Nephron (organoid): ENCODE measurements at regions not wholly inside any gene's neighbourhood (a gene's known extent, or its start where the extent isn't known, plus 50 kb on each side); places are given as distances from the start of the nearest gene placed in this dataset.

Experiments used
- H3K27ac Mint-ChIP-seq, 3 experiments: 2 replicates each; pipeline ENCODE4 v1.8.0; 2020; ENCODE audit warnings: mixed read lengths in 3 of 3, mild to moderate bottlenecking in 2 of 3, moderate library complexity in 1 of 3
- H3K27me3 Mint-ChIP-seq: 2 replicates; pipeline ENCODE4 v1.8.0; 2021; ENCODE audit warnings: low read depth, mild to moderate bottlenecking, moderate library complexity, mixed read lengths
- H3K36me3 Mint-ChIP-seq: 2 replicates; pipeline ENCODE4 v1.8.0; 2020; ENCODE audit warnings: low read depth, mixed read lengths
- H3K4me1 Mint-ChIP-seq: 2 replicates; pipeline ENCODE4 v1.8.0; 2020; ENCODE audit warnings: mixed read lengths
- H3K4me3 Mint-ChIP-seq, 3 experiments: 2 replicates each; pipeline ENCODE4 v1.8.0; 2020; ENCODE audit warnings: mild to moderate bottlenecking in 3 of 3, mixed read lengths in 3 of 3, moderate library complexity in 2 of 3
- H3K9me3 Mint-ChIP-seq: 2 replicates; pipeline ENCODE4 v1.8.0; 2020; ENCODE audit warnings: mixed read lengths
- CTCF ChIP-seq, 3 experiments: fragments of 200-600 bp; sonication (generic); IDR thresholded peaks; one replicate each; pipeline ENCODE4 v1.5.0; 2021; ENCODE audit warnings: antibody characterized with exemption in 3 of 3; ENCODE audit not compliant: unreplicated experiment in 3 of 3

GRCh38 chr11:111172321-111172862, 73.1 kb upstream of the POU2AF2 start:
- no peaks in the 10 kb centered on the region for H3K9me3 Mint-ChIP-seq
- no peak overlapping the region for H3K4me3 Mint-ChIP-seq
- H3K36me3 Mint-ChIP-seq, result no peaks in the 10 kb centered on the region
- no peak for TF ChIP-seq CTCF (IDR thresholded peaks at IDR 0.05; ENCODE audit: unreplicated experiment in 3 of 3)
- H3K27me3 Mint-ChIP-seq, result no peaks in the 10 kb centered on the region
- no peak overlapping the region for H3K27ac Mint-ChIP-seq
- peaks cover 4% of the 10 kb centered on the region for H3K4me1 Mint-ChIP-seq

- Mint-ChIP-seq H3K4me1 (peaks cover 4% of the 10 kb centered on the region), H3K27me3 (no peaks in the 10 kb centered on the region), H3K9me3 (no peaks in the 10 kb centered on the region), H3K4me3 (no peak overlapping the region), H3K36me3 (no peaks in the 10 kb centered on the region), H3K27ac (no peak overlapping the region)
- no peak for TF ChIP-seq CTCF (IDR thresholded peaks at IDR 0.05; ENCODE audit: unreplicated experiment in 3 of 3)
Observed at GRCh38 chr11:111170761-111171379, 74.7 kb upstream of the POU2AF2 start.

GRCh38 chr11:111169367-111169766, 76.2 kb upstream of the POU2AF2 start:
- H3K27me3 Mint-ChIP-seq, result peaks cover 3% of the 10 kb centered on the region

GRCh38 chr11:111168871-111169270, 76.7 kb upstream of the POU2AF2 start:
- Mint-ChIP-seq H3K27ac (no peak overlapping the region), H3K9me3 (no peaks in the 10 kb centered on the region), H3K36me3 (no peaks in the 10 kb centered on the region), H3K4me3 (no peak overlapping the region), H3K4me1 (peaks cover 4% of the 10 kb centered on the region), H3K27me3 (peaks cover 3% of the 10 kb centered on the region)
- TF ChIP-seq CTCF (IDR thresholded peaks at IDR 0.05; ENCODE audit: unreplicated experiment in 3 of 3), result no peak

More at GRCh38 chr11:111169367-111169766, 76.2 kb upstream of the POU2AF2 start:
- Mint-ChIP-seq H3K27ac (no peak overlapping the region), H3K4me3 (no peak overlapping the region), H3K4me1 (peaks cover 4% of the 10 kb centered on the region), H3K36me3 (no peaks in the 10 kb centered on the region), H3K9me3 (no peaks in the 10 kb centered on the region)
- TF ChIP-seq CTCF (IDR thresholded peaks at IDR 0.05; ENCODE audit: unreplicated experiment in 3 of 3), result no peak

- no peak overlapping the region for H3K4me3 Mint-ChIP-seq
- no peaks in the 10 kb centered on the region for H3K36me3 Mint-ChIP-seq
- peaks cover 4% of the 10 kb centered on the region for H3K4me1 Mint-ChIP-seq
- H3K27ac Mint-ChIP-seq, result no peak overlapping the region
- TF ChIP-seq CTCF (IDR thresholded peaks at IDR 0.05; ENCODE audit: unreplicated experiment in 3 of 3), result no peak
- H3K27me3 Mint-ChIP-seq, result peaks cover 3% of the 10 kb centered on the region
- no peaks in the 10 kb centered on the region for H3K9me3 Mint-ChIP-seq
Observed at GRCh38 chr11:111167666-111168065, 77.9 kb upstream of the POU2AF2 start.

- Mint-ChIP-seq H3K4me3 (no peak overlapping the region), H3K27ac (no peak overlapping the region), H3K4me1 (no peaks in the 10 kb centered on the region), H3K27me3 (peaks cover 3% of the 10 kb centered on the region), H3K36me3 (no peaks in the 10 kb centered on the region), H3K9me3 (no peaks in the 10 kb centered on the region)
- no peak for TF ChIP-seq CTCF (IDR thresholded peaks at IDR 0.05; ENCODE audit: unreplicated experiment in 3 of 3)
Observed at GRCh38 chr11:111166598-111166997, 78.9 kb upstream of the POU2AF2 start.
